ENCODE measurements at regions not wholly inside any gene's neighbourhood (a gene's known extent, or its start where the extent isn't known, plus 50 kb on each side); places are given as distances from the start of the nearest gene placed in this dataset.

DNA sequence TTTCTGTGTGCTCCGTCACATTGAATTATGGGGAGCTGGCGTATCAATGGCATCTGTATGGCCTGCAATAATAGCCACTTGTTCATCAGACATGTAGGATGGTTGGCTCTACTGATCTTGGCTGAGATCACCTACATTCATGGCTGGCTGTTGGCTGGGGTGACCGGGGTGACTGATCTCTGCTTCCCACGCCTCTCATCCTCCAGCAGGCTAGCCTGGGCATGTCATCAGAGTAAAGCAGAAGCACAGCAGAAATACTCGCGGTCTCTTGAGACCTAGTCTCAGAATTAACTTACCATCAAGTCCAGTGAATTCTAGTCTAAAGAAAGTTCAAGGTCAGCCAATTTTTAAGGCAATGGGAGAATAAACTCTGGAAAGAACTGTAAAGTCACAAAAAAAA is 257.7 kb upstream of the GLI3 start:
- no peak for DNase-seq (ENCODE audit: extremely low read depth, low read depth)
- H3K4me3 ChIP-seq (replicated peaks; ENCODE audit: low read depth, low read length): no peak overlapping the region
- TF ChIP-seq, protein P1, sequence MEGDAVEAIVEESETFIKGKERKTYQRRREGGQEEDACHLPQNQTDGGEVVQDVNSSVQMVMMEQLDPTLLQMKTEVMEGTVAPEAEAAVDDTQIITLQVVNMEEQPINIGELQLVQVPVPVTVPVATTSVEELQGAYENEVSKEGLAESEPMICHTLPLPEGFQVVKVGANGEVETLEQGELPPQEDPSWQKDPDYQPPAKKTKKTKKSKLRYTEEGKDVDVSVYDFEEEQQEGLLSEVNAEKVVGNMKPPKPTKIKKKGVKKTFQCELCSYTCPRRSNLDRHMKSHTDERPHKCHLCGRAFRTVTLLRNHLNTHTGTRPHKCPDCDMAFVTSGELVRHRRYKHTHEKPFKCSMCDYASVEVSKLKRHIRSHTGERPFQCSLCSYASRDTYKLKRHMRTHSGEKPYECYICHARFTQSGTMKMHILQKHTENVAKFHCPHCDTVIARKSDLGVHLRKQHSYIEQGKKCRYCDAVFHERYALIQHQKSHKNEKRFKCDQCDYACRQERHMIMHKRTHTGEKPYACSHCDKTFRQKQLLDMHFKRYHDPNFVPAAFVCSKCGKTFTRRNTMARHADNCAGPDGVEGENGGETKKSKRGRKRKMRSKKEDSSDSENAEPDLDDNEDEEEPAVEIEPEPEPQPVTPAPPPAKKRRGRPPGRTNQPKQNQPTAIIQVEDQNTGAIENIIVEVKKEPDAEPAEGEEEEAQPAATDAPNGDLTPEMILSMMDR (IDR thresholded peaks at IDR 0.05; ENCODE audit: low read depth, low read length, missing control alignments): no peak

DNA sequence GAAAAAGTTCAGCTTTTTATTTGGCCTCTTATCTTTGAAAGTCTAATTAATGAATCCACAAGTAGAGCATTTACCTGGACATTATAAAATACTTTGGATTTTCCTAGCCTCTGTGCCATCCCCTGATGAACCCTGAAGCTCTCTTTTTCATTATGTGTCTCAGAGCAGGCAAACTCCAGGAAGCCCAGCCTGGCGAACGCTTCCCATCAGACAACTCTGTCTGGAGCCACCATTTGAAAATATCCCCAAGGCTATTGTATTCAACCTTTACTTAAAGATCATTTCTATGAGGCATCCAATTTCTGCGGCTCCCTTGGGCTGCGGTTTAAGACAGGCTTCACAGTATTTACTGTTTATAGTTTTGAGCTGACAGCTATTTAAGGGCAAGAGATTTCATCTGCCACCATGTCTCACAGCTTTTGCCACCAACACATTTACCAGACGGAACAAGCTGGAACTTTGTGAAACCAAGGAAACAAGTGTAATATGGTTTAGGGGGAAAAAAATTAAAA is 257.2 kb upstream of the GLI3 start:
- H3K4me3 ChIP-seq (replicated peaks; ENCODE audit: low read depth, low read length): peak overlapping the region; percentile 43; the same call in 1 of the 2 replicates
- no peak for DNase-seq (ENCODE audit: extremely low read depth, low read depth)
- TF ChIP-seq, protein P1 (IDR thresholded peaks at IDR 0.05; ENCODE audit: low read depth, low read length, missing control alignments): no peak

DNA sequence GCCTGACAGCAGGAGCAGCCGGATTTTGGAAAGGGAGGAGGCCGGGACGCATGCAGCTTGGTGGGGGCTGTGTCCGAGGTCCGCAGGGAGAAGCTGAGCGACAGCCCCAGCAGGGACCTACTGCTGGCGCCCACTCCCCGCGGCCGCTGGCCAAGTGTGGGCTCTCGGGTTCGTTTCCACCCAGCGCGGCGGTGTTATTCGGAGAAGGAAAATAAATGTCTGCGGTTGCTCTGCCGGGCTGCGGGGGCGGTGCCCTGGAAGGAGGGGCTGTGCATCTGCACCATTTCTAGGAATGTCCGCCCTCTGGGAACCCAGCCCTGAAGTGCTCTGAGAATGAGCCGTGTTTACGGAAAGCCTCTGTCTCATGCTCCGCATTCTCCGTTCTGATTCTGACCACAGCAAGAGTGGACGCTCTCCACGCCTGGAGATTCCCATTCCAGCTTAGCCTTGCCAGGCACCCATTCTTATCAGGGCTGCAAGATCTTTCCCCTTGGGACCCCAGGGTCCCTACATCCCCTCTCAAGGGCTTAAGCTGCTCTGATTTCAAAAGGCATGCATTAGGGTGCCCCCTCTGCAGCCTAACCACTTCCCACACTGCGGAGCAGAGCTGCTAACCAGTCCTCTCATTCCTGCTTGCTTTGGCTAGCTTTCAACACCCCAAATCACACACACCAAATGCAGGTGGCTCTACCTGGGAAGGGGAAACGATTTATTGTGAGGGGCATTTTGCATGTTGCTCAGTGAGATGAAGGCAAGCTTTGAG is 256.6 kb upstream of the GLI3 start:
- H3K4me3 ChIP-seq (replicated peaks; ENCODE audit: low read depth, low read length): peak overlapping the region; percentile 43
- TF ChIP-seq, protein P1 (IDR thresholded peaks at IDR 0.05; ENCODE audit: low read depth, low read length, missing control alignments): no peak
- peak; percentile 53 for DNase-seq (ENCODE audit: extremely low read depth, low read depth)

DNA sequence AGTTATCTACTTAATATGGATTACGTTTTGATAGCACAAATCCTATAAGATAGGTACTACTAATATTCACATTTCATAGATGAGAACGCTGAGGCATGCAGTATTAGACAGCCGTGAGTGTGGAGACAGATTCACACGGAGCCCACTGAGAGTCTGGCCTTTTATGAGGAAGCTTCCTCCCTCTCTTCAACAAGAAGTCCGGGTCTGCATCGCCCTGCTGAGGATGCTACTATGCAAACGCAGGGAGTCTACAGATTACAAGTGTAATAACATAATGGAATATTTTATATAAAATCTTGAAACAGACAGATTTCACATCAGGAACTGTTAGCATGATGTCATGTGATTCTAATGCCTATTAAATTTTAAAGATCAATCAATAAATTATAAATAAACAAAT is 255.9 kb upstream of the GLI3 start:
- no peak for DNase-seq (ENCODE audit: extremely low read depth, low read depth)
- TF ChIP-seq, protein P1 (IDR thresholded peaks at IDR 0.05; ENCODE audit: low read depth, low read length, missing control alignments): no peak
- peak overlapping the region; percentile 43 for H3K4me3 ChIP-seq (replicated peaks; ENCODE audit: low read depth, low read length)

DNA sequence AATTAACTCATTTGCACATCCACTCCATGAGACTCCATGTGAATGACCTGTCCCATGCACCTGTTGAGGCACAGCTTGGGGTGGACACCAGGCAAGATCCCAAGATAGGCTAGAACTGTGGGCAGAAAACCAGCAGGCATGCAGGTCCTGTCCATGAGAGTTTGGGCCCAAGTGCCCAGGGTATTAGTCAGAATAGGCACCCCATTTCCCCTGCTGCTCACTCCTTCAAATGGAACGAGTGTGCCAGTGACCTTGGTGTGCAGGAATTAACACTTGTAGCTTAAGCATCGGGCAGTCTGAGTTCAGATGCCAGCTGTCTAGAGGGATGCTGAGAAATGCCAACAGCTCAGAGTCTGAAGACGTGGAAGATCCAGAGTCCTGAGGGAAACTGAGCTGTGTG is 254.1 kb upstream of the GLI3 start:
- no peak for DNase-seq (ENCODE audit: extremely low read depth, low read depth)
- TF ChIP-seq, protein P1 (IDR thresholded peaks at IDR 0.05; ENCODE audit: low read depth, low read length, missing control alignments): no peak

DNA sequence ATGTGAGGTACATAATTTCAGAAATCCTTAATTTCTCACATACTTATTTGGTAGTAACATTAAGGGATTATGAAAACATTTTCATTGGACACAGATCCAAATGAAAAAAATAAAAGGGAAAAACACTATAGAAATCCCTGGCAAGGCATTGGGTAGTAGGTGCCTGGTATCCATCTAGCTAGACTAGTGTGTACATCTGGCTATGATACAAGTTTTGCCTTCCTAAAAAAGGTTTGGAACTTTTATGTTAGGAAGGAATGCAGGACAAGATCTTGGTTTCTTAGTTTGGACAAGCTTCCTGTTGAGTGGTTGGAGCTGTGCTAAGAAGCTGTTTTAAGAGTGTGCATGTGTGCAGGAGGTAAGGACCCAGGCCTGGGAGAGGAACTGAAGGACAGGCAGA is 252.3 kb upstream of the GLI3 start:
- no peak overlapping the region for H3K4me3 ChIP-seq (replicated peaks; ENCODE audit: low read depth, low read length)
- DNase-seq (ENCODE audit: extremely low read depth, low read depth): no peak
- TF ChIP-seq, protein P1 (IDR thresholded peaks at IDR 0.05; ENCODE audit: low read depth, low read length, missing control alignments): no peak

More for the DNA sequence above, 254.1 kb upstream of the GLI3 start:
- H3K4me3 ChIP-seq (replicated peaks; ENCODE audit: low read depth, low read length): no peak overlapping the region
